Aorta (tissue), 5 donors: ENCODE measurements at regions not wholly inside any gene's neighbourhood (a gene's known extent, or its start where the extent isn't known, plus 50 kb on each side); places are given as distances from the start of the nearest gene placed in this dataset.

ENCODE experiments used
- ATAC-seq: fragments of 200-7000 bp; cut with Tn5 transposase; one replicate; pipeline ENCODE4 v1.9.1; 2022; ENCODE audit warnings: moderate library complexity; ENCODE audit not compliant: low FRiP score
- DNase-seq, 2 donors: peaks; one replicate each; pipeline ENCODE4 v3.0.0-alpha.2; 2020
- H3K27ac ChIP-seq, 2 donors: one replicate each; pipeline ENCODE4 v1.5.1; 2013; ENCODE audit warnings: low read length in 2 of 2, mild to moderate bottlenecking in 2 of 2, moderate library complexity in 2 of 2, control low read depth in 1 of 2, inconsistent platforms in 1 of 2, low read depth in 1 of 2
- H3K27me3 ChIP-seq, 2 donors: one replicate each; pipeline ENCODE4 v1.6.1; 2013; ENCODE audit warnings: control low read depth in 1 of 2, low read length in 1 of 2, mild to moderate bottlenecking in 1 of 2, moderate library complexity in 1 of 2; ENCODE audit not compliant: insufficient read depth in 2 of 2, control insufficient read depth in 1 of 2
- H3K36me3 ChIP-seq, 2 donors: one replicate each; pipeline ENCODE4 v1.6.1; 2013; ENCODE audit warnings: control low read depth in 1 of 2, low read length in 1 of 2, mild to moderate bottlenecking in 1 of 2; ENCODE audit not compliant: insufficient read depth in 2 of 2, control insufficient read depth in 1 of 2
- H3K4me1 ChIP-seq, 2 donors: one replicate each; pipeline ENCODE4 v1.6.1; 2013; ENCODE audit warnings: low read length in 2 of 2, control low read depth in 1 of 2, mild to moderate bottlenecking in 1 of 2, moderate library complexity in 1 of 2; ENCODE audit not compliant: insufficient read depth in 2 of 2, control insufficient read depth in 1 of 2
- H3K4me3 ChIP-seq, 2 donors: one replicate each; pipeline ENCODE4 v1.5.1; 2013; ENCODE audit warnings: low read length in 2 of 2, control low read depth in 1 of 2, mild to moderate bottlenecking in 1 of 2
- H3K9me3 ChIP-seq: one replicate; pipeline ENCODE4 v1.6.1; 2013; ENCODE audit warnings: mild to moderate bottlenecking, low read length; ENCODE audit not compliant: control insufficient read depth
- WGBS, 2 donors: extraction: QIAGEN DNeasy Blood & Tissue Kit; methylation state at CpG; one replicate each; pipeline ENCODE4 v1.1.7; 2013; 5-methylcytosine and 5-hydroxymethylcytosine counted together
- intact Hi-C, 2 donors: fragments of 100-400 bp; cut with DNase I; formaldehyde crosslinking; loops; one replicate each; pipeline versions ENCODE4 v1.14.2 to v1.15.0; 2022
- donor health status: healthy with polysubstance abuse.
- donor health status: Bipolar disorder and iron deficiency.
- donor health status: DM: no; HTN: no; CAD: no.
- donor health status: DM: no; HTN: no; CAD: no.
- donor health status: DM: yes; HTN: yes; CAD: no.

DNA sequence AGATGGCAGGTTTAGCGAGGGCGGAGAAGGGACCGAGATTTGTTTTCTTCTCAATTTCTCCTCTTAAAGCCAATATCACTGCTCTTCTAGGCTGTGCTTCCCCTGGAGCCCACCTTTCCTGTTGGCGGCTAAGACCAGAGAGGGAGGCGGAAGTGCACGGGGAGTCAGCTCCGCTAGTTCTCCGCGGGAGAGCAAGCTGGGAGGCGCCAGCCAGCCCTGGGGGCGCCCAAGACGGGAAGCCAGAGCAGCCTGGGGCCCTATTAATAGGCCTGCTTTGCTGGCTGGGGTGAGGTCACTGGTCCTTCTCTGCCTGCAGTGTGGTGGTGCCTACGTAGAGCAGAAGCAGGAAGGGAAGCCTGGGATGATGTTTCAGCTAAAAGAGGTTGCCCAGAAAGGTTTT, 61.6 kb downstream of the LSM5 start:
- H3K27ac ChIP-seq = no peak overlapping the region
- no peak for ATAC-seq
- no peaks in the 10 kb centered on the region for H3K36me3 ChIP-seq
- H3K4me1 ChIP-seq = no peaks in the 10 kb centered on the region
- no peaks in the 10 kb centered on the region for H3K27me3 ChIP-seq
- no peak for DNase-seq
- intact Hi-C loops = no loop called here
- WGBS, 2 donors = 7 to 11% methylated on average over 13 of the region's 13 CpGs
- H3K9me3 ChIP-seq = peaks cover 8% of the 10 kb centered on the region
- no peak overlapping the region for H3K4me3 ChIP-seq

DNA sequence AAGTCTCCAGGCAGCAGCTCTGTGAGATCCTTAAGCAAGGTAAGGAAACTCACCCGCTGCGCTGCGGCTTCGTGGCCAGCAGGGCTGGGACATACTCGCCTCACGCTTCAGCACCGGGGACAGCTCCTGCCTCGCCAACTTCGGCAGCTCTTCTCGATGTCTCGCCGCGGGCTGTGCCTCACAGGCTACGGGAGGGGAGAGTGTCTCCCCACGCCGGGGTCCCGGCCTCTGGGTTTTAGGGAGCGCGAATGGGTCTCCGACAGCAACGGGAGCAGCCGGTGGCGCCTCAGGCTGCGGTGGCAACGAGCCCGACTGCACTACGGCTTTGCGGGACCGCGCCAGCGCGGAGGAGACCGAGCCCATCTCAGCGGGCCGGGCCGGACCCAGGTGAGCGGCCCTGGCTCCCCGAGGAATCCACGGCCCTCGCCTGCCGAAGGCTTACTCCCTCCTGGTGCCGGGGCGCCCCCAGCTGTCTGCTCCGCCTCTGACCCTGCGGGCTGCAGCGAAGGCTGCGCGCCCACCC, 62.4 kb downstream of the LSM5 start:
- H3K4me3 ChIP-seq = no peak overlapping the region
- peaks cover 8% of the 10 kb centered on the region for H3K9me3 ChIP-seq
- no peaks in the 10 kb centered on the region for H3K27me3 ChIP-seq
- WGBS, 2 donors = 1 to 4% methylated on average over 46 to 48 of the region's 48 CpGs
- DNase-seq (peak; percentile 75 to 90), ATAC-seq (peak; percentile 77)
- intact Hi-C loops = no loop called here
- H3K36me3 ChIP-seq = no peaks in the 10 kb centered on the region
- no peaks in the 10 kb centered on the region for H3K4me1 ChIP-seq
- H3K27ac ChIP-seq = no peak overlapping the region

DNA sequence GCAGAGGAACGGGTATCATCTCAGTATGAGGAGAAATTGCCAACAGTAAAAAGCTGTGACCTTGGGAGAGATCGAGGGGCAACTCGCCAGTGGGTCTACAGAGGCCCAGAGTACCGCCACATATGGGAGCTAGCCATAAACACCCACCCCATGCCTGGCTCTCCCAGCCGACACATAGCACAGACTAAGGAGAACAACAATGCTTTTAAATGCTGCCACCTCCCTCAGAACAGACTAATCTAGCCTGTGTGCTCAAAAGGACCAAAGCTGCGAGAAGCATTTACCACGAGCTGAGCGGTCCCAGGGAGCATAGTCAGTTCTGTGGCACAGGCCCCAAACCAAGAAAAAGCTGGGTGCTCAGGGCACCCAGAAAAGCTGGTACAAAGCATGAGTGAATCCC, 73.3 kb downstream of the LSM5 start:
- no peaks in the 10 kb centered on the region for H3K9me3 ChIP-seq
- intact Hi-C loops = no loop called here
- no peak for ATAC-seq
- H3K36me3 ChIP-seq = no peaks in the 10 kb centered on the region
- no peaks in the 10 kb centered on the region for H3K27me3 ChIP-seq
- 81 to 86% methylated on average over 8 of the region's 8 CpGs for WGBS, 2 donors
- no peak for DNase-seq
- no peak overlapping the region for H3K4me3 ChIP-seq
- H3K4me1 ChIP-seq = no peaks in the 10 kb centered on the region
- no peak overlapping the region for H3K27ac ChIP-seq

DNA sequence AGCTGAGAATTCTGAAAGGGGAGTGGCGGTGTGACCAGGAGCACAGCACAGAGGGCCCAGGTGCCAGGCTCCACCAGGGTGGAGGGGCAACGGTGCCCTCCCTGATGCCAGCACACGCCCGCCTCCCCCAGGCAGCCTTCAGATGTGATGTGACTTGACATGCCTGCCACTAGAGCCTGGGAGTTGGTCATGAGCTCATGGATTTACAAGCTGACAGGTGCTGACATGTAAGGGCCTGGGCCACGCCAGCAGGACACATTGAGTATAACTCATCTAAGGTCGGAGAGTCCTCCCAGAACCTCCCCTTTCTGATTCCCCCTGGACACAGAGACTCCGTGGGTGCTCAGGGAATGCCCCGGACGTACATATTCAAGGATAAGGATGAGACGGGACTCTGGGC, 74.2 kb downstream of the LSM5 start:
- Histone ChIP-seq H3K9me3 (no peaks in the 10 kb centered on the region), H3K36me3 (no peaks in the 10 kb centered on the region), H3K27me3 (no peaks in the 10 kb centered on the region), H3K4me3 (no peak overlapping the region), H3K27ac (no peak overlapping the region), H3K4me1 (no peaks in the 10 kb centered on the region)
- no peak for DNase-seq
- WGBS, 2 donors = 80 to 84% methylated on average over 10 of the region's 10 CpGs
- ATAC-seq = no peak
- intact Hi-C loops = no loop called here

DNA sequence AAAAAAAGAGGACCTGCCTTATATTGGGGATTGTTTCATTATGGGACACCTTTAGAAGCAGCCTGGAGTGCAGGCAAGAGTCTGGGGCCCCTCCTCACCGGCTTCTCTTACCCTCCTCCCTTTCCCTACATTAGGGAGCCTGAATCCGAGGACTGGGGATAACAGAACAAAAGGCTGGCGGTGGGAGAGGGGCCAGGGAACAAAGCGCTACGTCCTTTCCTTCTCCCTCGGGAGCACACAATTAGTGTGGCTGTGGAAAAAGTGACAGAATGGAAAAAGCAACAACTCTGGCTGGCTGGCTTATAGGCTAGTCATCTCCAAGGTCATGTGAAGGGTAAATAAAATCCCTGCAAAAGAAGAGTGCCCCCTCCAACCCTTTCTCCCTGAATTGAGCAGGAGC, 74.7 kb downstream of the LSM5 start:
- DNase-seq (no peak), ATAC-seq (no peak)
- no peak overlapping the region for H3K27ac ChIP-seq
- H3K36me3 ChIP-seq = no peaks in the 10 kb centered on the region
- H3K9me3 ChIP-seq = no peaks in the 10 kb centered on the region
- no peak overlapping the region for H3K4me3 ChIP-seq
- intact Hi-C loops = no loop called here
- no peaks in the 10 kb centered on the region for H3K4me1 ChIP-seq
- 24% methylated on average over 6 of the region's 6 CpGs for WGBS, 2 donors
- H3K27me3 ChIP-seq = no peaks in the 10 kb centered on the region

DNA sequence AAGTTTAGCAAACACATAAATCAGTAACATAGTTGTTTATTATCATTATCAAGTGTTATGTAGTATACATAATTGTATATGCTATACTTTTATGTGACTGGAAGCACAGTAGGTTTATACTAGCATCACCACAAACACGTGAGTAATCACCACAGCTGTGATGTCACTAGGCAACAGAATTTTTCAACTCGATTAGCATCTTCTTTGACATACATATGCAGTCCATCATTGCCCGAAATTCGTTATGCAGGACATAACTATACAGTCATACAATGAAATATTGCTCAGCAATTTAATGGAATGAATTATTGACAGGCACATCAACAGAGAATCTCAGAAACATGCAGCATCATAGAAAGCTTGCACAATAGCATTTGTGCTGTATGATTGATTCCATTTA, 77.7 kb downstream of the LSM5 start:
- intact Hi-C loops = no loop called here
- DNase-seq (no peak), ATAC-seq (no peak)
- 78 to 79% methylated on average over 4 of the region's 4 CpGs for WGBS, 2 donors
- no peaks in the 10 kb centered on the region for H3K36me3 ChIP-seq
- no peak overlapping the region for H3K27ac ChIP-seq
- no peaks in the 10 kb centered on the region for H3K9me3 ChIP-seq
- H3K4me3 ChIP-seq = no peak overlapping the region
- no peaks in the 10 kb centered on the region for H3K27me3 ChIP-seq
- no peaks in the 10 kb centered on the region for H3K4me1 ChIP-seq

DNA sequence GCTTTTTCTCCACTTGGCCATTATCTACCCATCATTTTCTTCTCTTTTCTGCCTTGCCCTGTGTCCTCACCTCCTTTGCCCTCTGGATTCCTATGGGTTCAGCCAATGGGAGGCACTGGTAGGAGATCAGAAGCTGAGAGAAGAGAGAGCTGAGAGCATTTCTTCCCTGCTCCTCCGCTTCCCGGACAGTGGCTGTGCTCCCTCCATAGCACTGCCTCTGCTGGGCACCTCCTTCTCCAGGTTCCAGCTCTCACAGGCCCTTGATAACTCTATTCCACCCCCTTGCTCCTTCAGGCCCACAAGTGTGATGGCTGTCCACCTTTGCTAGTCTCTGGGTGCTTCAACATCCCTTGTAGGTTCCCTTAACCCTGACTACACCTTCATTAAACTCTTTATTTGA, 79.6 kb downstream of the LSM5 start:
- Histone ChIP-seq H3K36me3 (no peaks in the 10 kb centered on the region), H3K9me3 (no peaks in the 10 kb centered on the region), H3K27me3 (no peaks in the 10 kb centered on the region), H3K27ac (no peak overlapping the region), H3K4me1 (no peaks in the 10 kb centered on the region), H3K4me3 (no peak overlapping the region)
- intact Hi-C loops = no loop called here
- ATAC-seq (no peak), DNase-seq (no peak)
- 58 to 78% methylated on average over 2 of the region's 2 CpGs for WGBS, 2 donors

DNA sequence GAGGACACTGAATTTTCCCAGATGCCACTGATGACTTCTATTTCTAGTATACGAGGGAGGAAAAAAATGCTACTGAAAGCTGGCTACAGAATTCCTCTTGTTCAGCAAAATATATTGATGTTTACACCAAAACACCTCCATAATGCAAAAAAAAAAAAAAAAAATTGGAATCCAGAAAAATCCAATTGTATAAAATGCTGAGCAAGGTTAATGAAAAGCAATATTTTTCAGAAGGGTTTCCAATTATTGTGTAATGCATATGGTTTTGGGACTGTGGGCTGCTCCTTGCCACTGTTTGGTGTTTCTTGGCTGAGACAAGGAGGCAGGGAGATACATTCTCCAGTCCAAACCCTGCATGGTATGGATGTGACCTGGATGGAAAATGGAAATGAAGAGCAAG, 83.8 kb downstream of the LSM5 start:
- no peak for ATAC-seq
- DNase-seq = no peak
- H3K36me3 ChIP-seq = no peaks in the 10 kb centered on the region
- no peak overlapping the region for H3K4me3 ChIP-seq
- no peaks in the 10 kb centered on the region for H3K27me3 ChIP-seq
- intact Hi-C loops = no loop called here
- no peaks in the 10 kb centered on the region for H3K4me1 ChIP-seq
- WGBS, 2 donors = 1 to 37% methylated on average over 1 of the region's 1 CpG
- no peak overlapping the region for H3K27ac ChIP-seq
- peaks cover 1% of the 10 kb centered on the region for H3K9me3 ChIP-seq

DNA sequence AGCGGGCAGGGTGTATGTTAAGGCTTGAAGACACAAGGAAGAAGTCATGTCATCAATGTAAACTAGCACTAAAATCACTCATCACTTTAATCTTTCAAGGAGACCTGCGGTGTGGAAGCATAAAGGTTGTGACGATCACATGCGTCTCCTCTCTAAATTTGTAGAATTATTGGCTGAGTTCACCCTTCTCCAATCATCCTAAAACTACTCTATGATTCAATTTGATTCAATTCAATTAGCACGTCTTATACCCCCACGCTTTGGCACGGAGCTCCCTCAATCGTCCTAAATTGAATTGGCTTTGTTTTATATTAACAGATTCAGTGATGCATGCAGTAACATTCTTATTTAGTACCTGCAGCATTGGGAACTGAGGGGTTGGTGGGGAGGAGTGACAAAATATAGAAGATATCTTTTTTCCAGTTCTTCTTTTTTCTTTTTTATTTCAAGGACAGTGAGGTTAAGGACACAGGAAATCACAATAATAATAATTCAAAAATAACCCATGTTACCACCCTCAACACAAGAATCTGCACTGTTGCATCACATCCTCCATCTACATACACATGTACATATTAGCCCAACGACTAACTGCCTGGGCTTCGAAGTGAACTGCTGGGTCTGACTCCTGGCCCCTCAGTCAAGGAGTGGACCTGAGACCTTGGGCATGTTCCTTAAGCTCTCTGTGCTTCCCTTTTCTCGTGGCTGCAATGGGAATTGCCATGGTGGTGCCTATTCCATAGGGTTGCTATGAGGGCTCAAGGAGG, 86.5 kb downstream of the LSM5 start:
- H3K27me3 ChIP-seq = no peaks in the 10 kb centered on the region
- H3K4me3 ChIP-seq = no peak overlapping the region
- H3K4me1 ChIP-seq = no peaks in the 10 kb centered on the region
- intact Hi-C loops = no loop called here
- 85 to 88% methylated on average over 11 of the region's 11 CpGs for WGBS, 2 donors
- ATAC-seq (no peak), DNase-seq (no peak)
- no peaks in the 10 kb centered on the region for H3K36me3 ChIP-seq
- H3K9me3 ChIP-seq = peaks cover 1% of the 10 kb centered on the region
- no peak overlapping the region for H3K27ac ChIP-seq
